Kidney (tissue), 13 donors: ENCODE measurements at regions not wholly inside any gene's neighbourhood (a gene's known extent, or its start where the extent isn't known, plus 50 kb on each side); places are given as distances from the start of the nearest gene placed in this dataset.

Experiments
- DNase-seq, 5 donors: peaks; one replicate each; pipeline ENCODE4 v3.0.0-alpha.2; 2013 to 2020
- FAIRE-seq: peaks from 2 replicates; lab custom pipeline; 2012; peaks lifted over from hg19 to GRCh38; lab: Jason Lieb, UNC
- H3K27ac ChIP-seq, 2 donors: one replicate each; pipeline ENCODE4 v1.7.0; 2013; ENCODE audit warnings: low read depth in 2 of 2, low read length in 2 of 2, inconsistent platforms in 1 of 2
- H3K27me3 ChIP-seq: one replicate; pipeline ENCODE4 v1.7.1; 2013; ENCODE audit warnings: low read length, inconsistent platforms; ENCODE audit not compliant: control insufficient read depth, insufficient read depth
- H3K36me3 ChIP-seq, 3 donors: one replicate each; pipeline versions ENCODE4 v1.7.0 to v1.7.1; 2013; ENCODE audit warnings: low read length in 3 of 3, control low read depth in 1 of 3, inconsistent platforms in 1 of 3; ENCODE audit not compliant: insufficient read depth in 3 of 3, control insufficient read depth in 2 of 3
- H3K4me1 ChIP-seq, 3 donors: one replicate each; pipeline versions ENCODE4 v1.7.0 to v1.7.1; 2013; ENCODE audit warnings: low read length in 3 of 3, inconsistent platforms in 1 of 3, low read depth in 1 of 3; ENCODE audit not compliant: control insufficient read depth in 2 of 3, insufficient read depth in 2 of 3
- H3K4me3 ChIP-seq, 3 donors: one replicate each; pipeline versions ENCODE4 v1.7.0 to v1.8.1; 2013; ENCODE audit warnings: low read length in 3 of 3, control low read depth in 1 of 3, inconsistent platforms in 1 of 3
- H3K9ac ChIP-seq, 3 donors: one replicate each; pipeline versions ENCODE4 v1.7.0 to v1.7.1; 2013; ENCODE audit warnings: low read length in 3 of 3, control low read depth in 1 of 3, inconsistent platforms in 1 of 3
- H3K9me3 ChIP-seq, 3 donors: one replicate each; pipeline versions ENCODE4 v1.7.0 to v1.7.1; 2013; ENCODE audit warnings: low read length in 3 of 3, control low read depth in 1 of 3, inconsistent platforms in 1 of 3; ENCODE audit not compliant: control insufficient read depth in 2 of 3, insufficient read depth in 1 of 3
- intact Hi-C: fragments of 100-400 bp; cut with DNase I; formaldehyde crosslinking; loops from one replicate; pipeline ENCODE4 v1.11.1; 2022
- TF ChIP-seq, protein P1 (sequence below): IDR thresholded peaks from 3 replicates; pipeline ENCODE4 v1.5.1; 2012; ENCODE audit warnings: mild to moderate bottlenecking, moderate library complexity, borderline replicate concordance; ENCODE audit not compliant: insufficient read depth; ENCODE audit errors: extremely low read depth
- donor health status: control.
- donor health status: control.
- donor health status: control.
- donor health status: control.
- donor health status: control.
- donor health status: DM: yes; HTN: yes; CAD: no.
- donor health status: Normal renal cell carcinoma (clear cell type).

GRCh38 chr14:47976139-47976538 lies 300.7 kb upstream of the MDGA2 start:
- TF ChIP-seq, protein P1, sequence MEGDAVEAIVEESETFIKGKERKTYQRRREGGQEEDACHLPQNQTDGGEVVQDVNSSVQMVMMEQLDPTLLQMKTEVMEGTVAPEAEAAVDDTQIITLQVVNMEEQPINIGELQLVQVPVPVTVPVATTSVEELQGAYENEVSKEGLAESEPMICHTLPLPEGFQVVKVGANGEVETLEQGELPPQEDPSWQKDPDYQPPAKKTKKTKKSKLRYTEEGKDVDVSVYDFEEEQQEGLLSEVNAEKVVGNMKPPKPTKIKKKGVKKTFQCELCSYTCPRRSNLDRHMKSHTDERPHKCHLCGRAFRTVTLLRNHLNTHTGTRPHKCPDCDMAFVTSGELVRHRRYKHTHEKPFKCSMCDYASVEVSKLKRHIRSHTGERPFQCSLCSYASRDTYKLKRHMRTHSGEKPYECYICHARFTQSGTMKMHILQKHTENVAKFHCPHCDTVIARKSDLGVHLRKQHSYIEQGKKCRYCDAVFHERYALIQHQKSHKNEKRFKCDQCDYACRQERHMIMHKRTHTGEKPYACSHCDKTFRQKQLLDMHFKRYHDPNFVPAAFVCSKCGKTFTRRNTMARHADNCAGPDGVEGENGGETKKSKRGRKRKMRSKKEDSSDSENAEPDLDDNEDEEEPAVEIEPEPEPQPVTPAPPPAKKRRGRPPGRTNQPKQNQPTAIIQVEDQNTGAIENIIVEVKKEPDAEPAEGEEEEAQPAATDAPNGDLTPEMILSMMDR: no peak
- Histone ChIP-seq H3K27ac (no peak overlapping the region), H3K36me3 (no peaks in the 10 kb centered on the region), H3K4me1 (no peaks in the 10 kb centered on the region), H3K4me3 (no peak overlapping the region), H3K9me3 (no peaks in the 10 kb centered on the region), H3K9ac (no peak overlapping the region), H3K27me3 (no peaks in the 10 kb centered on the region)
- no peak for DNase-seq
- FAIRE-seq: no peak
- intact Hi-C loops: no loop called here

- Histone ChIP-seq H3K36me3 (no peaks in the 10 kb centered on the region), H3K4me3 (no peak overlapping the region), H3K27ac (no peak overlapping the region), H3K9ac (no peak overlapping the region), H3K27me3 (no peaks in the 10 kb centered on the region), H3K9me3 (no peaks in the 10 kb centered on the region), H3K4me1 (no peaks in the 10 kb centered on the region)
- FAIRE-seq (no peak), DNase-seq (no peak)
- TF ChIP-seq, protein P1: no peak
- intact Hi-C loops: no loop called here
Observed at GRCh38 chr14:47966076-47966810, 290.8 kb upstream of the MDGA2 start.

DNA sequence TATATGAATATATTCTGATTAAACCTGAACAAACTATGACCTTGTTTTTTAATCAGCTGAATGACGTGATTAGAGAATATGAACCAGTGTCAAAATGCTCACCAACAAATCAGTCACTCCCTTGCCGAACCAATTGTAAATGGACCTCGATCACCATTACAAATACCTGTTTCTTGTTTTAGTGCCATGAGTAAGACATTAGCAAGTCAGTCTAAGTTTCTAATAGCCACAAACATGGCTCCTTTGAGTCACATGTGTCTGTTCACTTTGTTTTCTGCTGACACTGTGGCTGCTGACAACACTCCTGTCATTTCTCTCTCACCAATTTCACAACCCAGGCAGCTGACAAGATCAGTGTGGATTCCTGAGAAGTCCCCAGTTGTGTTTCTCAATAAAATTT lies 286.2 kb upstream of the MDGA2 start:
- no peak for FAIRE-seq
- H3K4me1 ChIP-seq: no peaks in the 10 kb centered on the region
- H3K9ac ChIP-seq: no peak overlapping the region
- intact Hi-C loops: no loop called here
- H3K9me3 ChIP-seq: no peaks in the 10 kb centered on the region
- H3K36me3 ChIP-seq: no peaks in the 10 kb centered on the region
- H3K4me3 ChIP-seq: no peak overlapping the region
- H3K27me3 ChIP-seq: no peaks in the 10 kb centered on the region
- no peak for DNase-seq
- no peak overlapping the region for H3K27ac ChIP-seq
- TF ChIP-seq, protein P1: no peak
